Endothelial cell of umbilical vein (primary cell): ENCODE measurements at regions not wholly inside any gene's neighbourhood (a gene's known extent, or its start where the extent isn't known, plus 50 kb on each side); places are given as distances from the start of the nearest gene placed in this dataset.

ENCODE experiments used
- BruUV-seq: library from RNA; stranded (reverse); fragments of 400-500 nt; replicated peaks from 2 replicates; lab custom pipeline; 2021; lab: Mats Ljungman, UMichigan
- CTCF ChIA-PET: fragments of 300-600, 350-600 bp; sonication (Branson Sonifier 250); formaldehyde crosslinking; loops from one replicate; lab custom pipeline; 2021; ENCODE audit warnings: antibody characterized with exemption, inconsistent platforms; lab: Charles Lee
- POLR2A ChIA-PET: fragments of 300-600, 350-600 bp; sonication (Branson Sonifier 250); formaldehyde crosslinking; loops from one replicate; lab custom pipeline; 2021; ENCODE audit warnings: antibody characterized with exemption, inconsistent platforms; lab: Charles Lee
- DNase-seq: peaks from one replicate; pipeline ENCODE4 v3.0.0-alpha.2; 2011; ENCODE audit warnings: low read depth, low spot score
- FAIRE-seq: peaks from 2 replicates; lab custom pipeline; 2011; peaks lifted over from hg19 to GRCh38; lab: Jason Lieb, UNC
- H2AFZ ChIP-seq: 2 replicates; pipeline ENCODE4 v1.6.0; 2012; ENCODE audit warnings: low read depth, low read length, control low read depth, inconsistent platforms
- H3K27ac ChIP-seq: 2 replicates; pipeline ENCODE4 v1.5.1; 2011; ENCODE audit warnings: low read depth, mild to moderate bottlenecking, control low read depth, low read length, moderate library complexity; ENCODE audit not compliant: insufficient read depth
- H3K27me3 ChIP-seq, 2 experiments: 2 replicates each; pipeline versions ENCODE4 v1.6.0 to v1.6.1; 2011; ENCODE audit warnings: low read length in 2 of 2, mixed read lengths in 1 of 2; ENCODE audit not compliant: control insufficient read depth in 2 of 2, insufficient read depth in 2 of 2
- H3K36me3 ChIP-seq, 2 experiments: 2 replicates in 1 of 2; 3 replicates in 1 of 2; pipeline ENCODE4 v1.5.1; 2011; ENCODE audit warnings: low read length in 2 of 2, mild to moderate bottlenecking in 1 of 2, moderate library complexity in 1 of 2; ENCODE audit not compliant: control insufficient read depth in 2 of 2, insufficient read depth in 2 of 2; ENCODE audit errors: extremely low read depth in 1 of 2
- H3K4me1 ChIP-seq: 3 replicates; pipeline ENCODE4 v1.5.1; 2011; ENCODE audit warnings: mild to moderate bottlenecking, low read length; ENCODE audit not compliant: control insufficient read depth, insufficient read depth; ENCODE audit errors: extremely low read depth
- H3K4me2 ChIP-seq: 2 replicates; pipeline ENCODE4 v1.6.1; 2011; ENCODE audit warnings: low read length, control low read depth, mixed read lengths; ENCODE audit not compliant: insufficient read depth
- H3K4me3 ChIP-seq, 3 experiments: fragments of 200-600 bp in 1 of 3; sonication (generic), shearing (Covaris generic) in 1 of 3; replicated peaks in 1 of 3; 2 replicates each; pipeline ENCODE4 v1.5.1; 2011 to 2016; ENCODE audit warnings: control low read depth in 3 of 3, low read length in 3 of 3, mild to moderate bottlenecking in 2 of 3, inconsistent platforms in 1 of 3, low read depth in 1 of 3, moderate library complexity in 1 of 3; ENCODE audit not compliant: insufficient read depth in 1 of 3
- H3K79me2 ChIP-seq: 2 replicates; pipeline ENCODE4 v1.6.0; 2012; ENCODE audit warnings: low read length, inconsistent platforms; ENCODE audit not compliant: control insufficient read depth, insufficient read depth
- H3K9ac ChIP-seq: replicated peaks from 2 replicates; pipeline ENCODE3; 2011; ENCODE audit warnings: low read length, control low read depth; ENCODE audit not compliant: insufficient read depth; ENCODE audit errors: extremely low read depth
- H3K9me1 ChIP-seq: replicated peaks from 3 replicates; pipeline ENCODE4 v1.6.0; 2011; ENCODE audit warnings: mild to moderate bottlenecking, low read length; ENCODE audit not compliant: control insufficient read depth, insufficient read depth; ENCODE audit errors: extremely low read depth
- H3K9me3 ChIP-seq: replicated peaks from 2 replicates; pipeline ENCODE4 v1.5.1; 2012; ENCODE audit warnings: low read length, inconsistent platforms; ENCODE audit not compliant: control insufficient read depth, insufficient read depth
- H4K20me1 ChIP-seq: replicated peaks from 2 replicates; pipeline ENCODE3; 2011; ENCODE audit warnings: mild to moderate bottlenecking, low read length; ENCODE audit not compliant: control insufficient read depth, insufficient read depth; ENCODE audit errors: extremely low read depth
- CTCF ChIP-seq, 2 donors: IDR thresholded peaks; 1 replicate in 1 of 2; 2 replicates in 1 of 2; pipeline ENCODE4 v1.5.1; 2011; ENCODE audit warnings: low read length in 2 of 2, mild to moderate bottlenecking in 2 of 2, moderate library complexity in 2 of 2, control low read depth in 1 of 2, inconsistent platforms in 1 of 2, low read depth in 1 of 2; ENCODE audit not compliant: insufficient read depth in 1 of 2; ENCODE audit errors: extremely low read depth in 1 of 2
- EZH2 ChIP-seq: IDR thresholded peaks from 2 replicates; pipeline ENCODE4 v1.6.1; 2012; ENCODE audit warnings: borderline replicate concordance, low read depth, mild to moderate bottlenecking, moderate library complexity, low read length, inconsistent platforms; ENCODE audit not compliant: severe bottlenecking
- FOS ChIP-seq: IDR thresholded peaks from 2 replicates; pipeline ENCODE4 v1.6.1; 2011; ENCODE audit warnings: mild to moderate bottlenecking, low read length, moderate library complexity, borderline replicate concordance; ENCODE audit not compliant: insufficient read depth
- GATA2 ChIP-seq: IDR thresholded peaks from 2 replicates; pipeline ENCODE4 v1.7.0; 2011; ENCODE audit warnings: low read depth, mild to moderate bottlenecking, moderate library complexity, mixed read lengths, low read length; ENCODE audit not compliant: insufficient read length, insufficient read depth
- JUN ChIP-seq: IDR thresholded peaks from 2 replicates; pipeline ENCODE4 v1.6.1; 2011; ENCODE audit warnings: borderline replicate concordance, low read depth; ENCODE audit not compliant: insufficient read length, insufficient read depth
- MAX ChIP-seq: IDR thresholded peaks from 2 replicates; pipeline ENCODE4 v1.6.1; 2011; ENCODE audit not compliant: insufficient read depth, insufficient read length
- MYC ChIP-seq: IDR thresholded peaks from one replicate; pipeline ENCODE4 v1.6.1; 2011; ENCODE audit warnings: mild to moderate bottlenecking, low read depth, low read length
- POLR2A ChIP-seq: IDR thresholded peaks from 2 replicates; pipeline ENCODE4 v1.6.1; 2012; ENCODE audit warnings: low read depth, mild to moderate bottlenecking, control low read depth, low read length
- POLR2AphosphoS5 ChIP-seq: IDR thresholded peaks from 2 replicates; pipeline ENCODE4 v1.6.1; 2012; ENCODE audit warnings: low read depth, mild to moderate bottlenecking, control low read depth, low read length, moderate library complexity; ENCODE audit not compliant: insufficient read depth
- dilution Hi-C: fragments of 300-500 bp; cut with MboI; formaldehyde crosslinking; loops from one replicate; pipeline ENCODE4 v1.15.0; 2019; ENCODE audit warnings: low sequenced_read_pairs; ENCODE audit not compliant: extremely low pct_ligation_motif_present
- intact Hi-C: fragments of 100-400 bp; cut with micrococcal nuclease; formaldehyde crosslinking; loops from one replicate; pipeline ENCODE4 v1.10.0; 2022

GRCh38 chr13:100808330-100809128 lies 133.9 kb upstream of the TMTC4 start:
- TF ChIP-seq EZH2 (no peak), CTCF (IDR thresholded peaks at IDR 0.05; ENCODE audit: extremely low read depth in 1 of 2, insufficient read depth in 1 of 2, low read depth in 1 of 2, low read length in 2 of 2) (no peak), POLR2A (no peak), JUN (no peak), MAX (no peak), POLR2AphosphoS5 (no peak), FOS (no peak), MYC (no peak), GATA2 (no peak)
- Histone ChIP-seq H3K4me3 (no peak overlapping the region), H3K9ac (no peak overlapping the region), H3K4me1 (no peaks in the 10 kb centered on the region), H3K27ac (no peak overlapping the region), H3K4me2 (no peak overlapping the region), H3K9me1 (no peaks in the 10 kb centered on the region), H3K79me2 (no peaks in the 10 kb centered on the region), H2AFZ (no peak overlapping the region), H3K27me3 (no peaks in the 10 kb centered on the region), H4K20me1 (no peaks in the 10 kb centered on the region), H3K36me3 (no peaks in the 10 kb centered on the region), H3K9me3 (no peaks in the 10 kb centered on the region)
- FAIRE-seq (no peak), DNase-seq (no peak)
- no TSS peak for BruUV-seq
- ChIA-PET POLR2A (no interaction called here), CTCF (no interaction called here)
- intact Hi-C loops: no loop called here
- dilution Hi-C loops: no loop called here
